Heart right ventricle (tissue), 16 donors: ENCODE measurements at regions not wholly inside any gene's neighbourhood (a gene's known extent, or its start where the extent isn't known, plus 50 kb on each side); places are given as distances from the start of the nearest gene placed in this dataset.
A peak's percentile ranks its signal among the peaks of the same experiment; 100 is the strongest.

ENCODE experiments used
- ATAC-seq, 8 donors: fragments of 200-7000 bp; cut with Tn5 transposase; one replicate each; pipeline ENCODE4 v1.9.1; 2020; ENCODE audit warnings: mild to moderate bottlenecking in 8 of 8, moderate library complexity in 8 of 8, moderate number of reproducible peaks in 1 of 8
- DNase-seq, 2 donors: peaks; one replicate each; pipeline ENCODE4 v3.0.0-alpha.2; 2020
- H3K27ac ChIP-seq, 10 donors: fragments of 200-600 bp; sonication (generic) in 2 of 10; one replicate each; pipeline versions ENCODE4 v1.5.0 to v1.8.0; 2020 to 2022; ENCODE audit warnings: mild to moderate bottlenecking in 3 of 10
- H3K27me3 ChIP-seq, 7 donors: fragments of 200-600 bp; one replicate each; pipeline ENCODE4 v1.8.0; 2021 to 2022; ENCODE audit warnings: mild to moderate bottlenecking in 2 of 7
- H3K36me3 ChIP-seq, 9 donors: fragments of 200-600 bp; sonication (generic) in 1 of 9; one replicate each; pipeline versions ENCODE4 v1.5.0 to v1.8.0; 2020 to 2022; ENCODE audit warnings: mild to moderate bottlenecking in 2 of 9
- H3K4me1 ChIP-seq, 9 donors: fragments of 200-600 bp; sonication (generic) in 1 of 9; one replicate each; pipeline versions ENCODE4 v1.5.0 to v1.8.0; 2020 to 2022; ENCODE audit warnings: mild to moderate bottlenecking in 4 of 9
- H3K4me3 ChIP-seq, 10 donors: fragments of 200-600 bp; sonication (generic) in 2 of 10; one replicate each; pipeline versions ENCODE4 v1.5.0 to v1.8.0; 2020 to 2022; ENCODE audit warnings: mild to moderate bottlenecking in 7 of 10, moderate library complexity in 2 of 10
- H3K9me3 ChIP-seq, 11 donors: fragments of 200-600 bp in 10 of 11; sonication (generic) in 2 of 11; one replicate each; pipeline versions ENCODE4 v1.5.0 to v1.8.0; 2013 to 2022; ENCODE audit warnings: mild to moderate bottlenecking in 2 of 11, control low read depth in 1 of 11, moderate library complexity in 1 of 11
- CTCF ChIP-seq, 9 donors: fragments of 200-600 bp; sonication (generic) in 2 of 9; IDR thresholded peaks; one replicate each; pipeline versions ENCODE4 v1.5.0 to v1.8.0; 2021 to 2022; ENCODE audit warnings: antibody characterized with exemption in 9 of 9, mild to moderate bottlenecking in 5 of 9, moderate library complexity in 1 of 9
- WGBS, 2 donors: extraction: QIAGEN DNeasy Blood & Tissue Kit; methylation state at CpG; one replicate each; pipeline ENCODE4 v1.1.7; 2013; ENCODE audit warnings: inconsistent platforms in 1 of 2; 5-methylcytosine and 5-hydroxymethylcytosine counted together
- intact Hi-C, 10 donors: fragments of 100-400 bp; cut with DNase I; formaldehyde crosslinking; loops; one replicate each; pipeline versions ENCODE4 v1.11.1 to v1.14.2; 2022
- donor health status: Arrhythmogenic right ventricular cardiomyopathy.
- donor health status: ischemic (EF 13 %, LVEDD 7.1; RV severe dilation, severe dysfunction).
- donor health status: healthy with polysubstance abuse.
- donor health status: DM: no; HTN: yes; CAD: no.
- donor health status: DM: no; HTN: no; CAD: no.
- donor health status: ischemic (EF 25% LVEDD 6.9; RV normal size, moderate dysfunction).
- donor health status: ischemic (EF 25% LVEDD 5.7; RV mildly dilated, moderate dysfunction).
- donor health status: healthy.
- donor health status: DM: yes; HTN: yes; CAD: no.
- donor health status: Ischemic cardiomyopathy.
- donor health status: ischemic (EF 35%, LVEDD 5.7; RV mildly dilated, moderate dysfunction).
- donor health status: nonischemic (EF 11% LVEDD 7.7; RV severe dilation, severe dysfunction).
- donor health status: DM: yes; HTN: yes; CAD: no.
- donor health status: PGD.
- donor health status: ischemic (EF 29% LVEDD 5.4; RV normal size, mild dysfunction).
- donor health status: nonischemic (EF 23%, LVEDD 6.1; RV moderate dilation, normal function).

GRCh38 chr7:31204071-31204470 lies 136.5 kb downstream of the NEUROD6 start:
- H3K27ac ChIP-seq, result no peak overlapping the region
- DNase-seq (no peak), ATAC-seq (no peak)
- H3K9me3 ChIP-seq, result peaks cover 0 to 6% (median 0%) of the 10 kb centered on the region in 11 donors
- no peak overlapping the region for H3K4me3 ChIP-seq
- intact Hi-C loops, result no loop called here
- no peaks in the 10 kb centered on the region for H3K4me1 ChIP-seq
- TF ChIP-seq CTCF (IDR thresholded peaks at IDR 0.05), result no peak
- WGBS, 2 donors, result 43 to 45% methylated on average over 2 of the region's 2 CpGs
- H3K36me3 ChIP-seq, result no peaks in the 10 kb centered on the region
- H3K27me3 ChIP-seq, result peaks cover 0 to 8% (median 0%) of the 10 kb centered on the region in 7 donors

GRCh38 chr7:31203551-31203950 lies 137.0 kb downstream of the NEUROD6 start:
- Histone ChIP-seq H3K36me3 (no peaks in the 10 kb centered on the region), H3K4me1 (no peaks in the 10 kb centered on the region), H3K9me3 (peaks cover 0 to 6% (median 0%) of the 10 kb centered on the region in 11 donors), H3K4me3 (no peak overlapping the region), H3K27ac (no peak overlapping the region), H3K27me3 (peaks cover 0 to 8% (median 0%) of the 10 kb centered on the region in 7 donors)
- ATAC-seq (no peak), DNase-seq (no peak)
- WGBS, 2 donors, result 60 to 66% methylated on average over 2 of the region's 2 CpGs
- intact Hi-C loops, result no loop called here
- no peak for TF ChIP-seq CTCF (IDR thresholded peaks at IDR 0.05)

- Histone ChIP-seq H3K36me3 (no peaks in the 10 kb centered on the region), H3K27ac (no peak overlapping the region), H3K4me3 (no peak overlapping the region), H3K4me1 (no peaks in the 10 kb centered on the region), H3K9me3 (peaks cover 0 to 11% (median 0%) of the 10 kb centered on the region in 11 donors), H3K27me3 (peaks cover 0 to 8% (median 0%) of the 10 kb centered on the region in 7 donors)
- 82 to 86% methylated on average over 6 of the region's 6 CpGs for WGBS, 2 donors
- no peak for TF ChIP-seq CTCF (IDR thresholded peaks at IDR 0.05)
- no peak for DNase-seq
- no peak for ATAC-seq
- intact Hi-C loops, result no loop called here
Observed at GRCh38 chr7:31202801-31203200, 137.7 kb downstream of the NEUROD6 start.

GRCh38 chr7:31192986-31193385 lies 140.9 kb downstream of the ADCYAP1R1 start:
- no peak overlapping the region for H3K27ac ChIP-seq
- peaks cover 0 to 6% (median 0%) of the 10 kb centered on the region in 9 donors for H3K4me1 ChIP-seq
- DNase-seq (peak; percentile 38 to 54), ATAC-seq (peak; percentile 44 to 93 (median 72))
- TF ChIP-seq CTCF (IDR thresholded peaks at IDR 0.05), result peak; percentile 28 to 82 (median 65)
- 2 to 3% methylated on average over 27 of the region's 27 CpGs for WGBS, 2 donors
- H3K27me3 ChIP-seq, result peaks cover 0 to 45% (median 21%) of the 10 kb centered on the region in 7 donors
- peak overlapping the region in 1 of 10 donors; percentile 10 for H3K4me3 ChIP-seq
- intact Hi-C loops, result loop anchor here in 5 of 10 donors (5.0 to 10.0 kb wide), 3 partner anchors 249 to 439 kb away; no protein-coding TSS in a partner anchor
- H3K9me3 ChIP-seq, result peaks cover 0 to 5% (median 0%) of the 10 kb centered on the region in 11 donors
- no peaks in the 10 kb centered on the region for H3K36me3 ChIP-seq
